Stimulated activated naive CD8-positive, alpha-beta T cell treated with anti-CD3 and anti-CD28 coated beads, Interleukin-15, Interleukin-2, amounts not matched to agents 100 U/mL and 50 U/mL, for 24 hours (primary cell): ENCODE measurements at regions not wholly inside any gene's neighbourhood (a gene's known extent, or its start where the extent isn't known, plus 50 kb on each side); places are given as distances from the start of the nearest gene placed in this dataset.

ENCODE experiments used
- ATAC-seq: fragments of 150-1000 bp; cut with Tn5 transposase; one replicate; pipeline ENCODE4 v1.10.0; 2021
- DNase-seq: peaks from one replicate; pipeline ENCODE4 v3.0.0; 2021

DNA sequence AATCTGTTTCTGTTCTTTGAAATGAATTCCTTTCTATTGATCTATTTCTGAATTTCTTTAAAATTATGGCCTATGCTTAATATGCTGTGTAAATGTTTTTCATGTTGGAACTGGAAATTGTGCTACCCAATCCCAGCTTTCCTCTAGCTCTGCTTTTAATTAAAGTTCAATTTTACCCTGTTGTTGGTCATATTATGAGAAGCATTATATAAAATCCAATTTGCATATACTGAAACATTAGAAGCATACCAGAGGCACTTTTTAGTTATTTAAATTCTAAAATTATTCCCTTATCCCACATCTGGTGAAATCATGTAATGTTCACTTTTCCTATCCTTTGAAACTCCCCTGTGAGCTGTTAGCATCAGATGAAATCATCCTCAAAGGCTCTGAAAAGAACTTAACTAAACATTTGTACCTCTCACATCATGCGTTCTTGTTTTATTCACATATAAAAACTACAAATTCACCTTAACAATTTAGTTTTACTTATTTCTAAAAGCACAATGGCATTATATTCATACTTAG lies 160.6 kb upstream of the COL21A1 start:
- no peak for DNase-seq
- ATAC-seq, result no peak

DNA sequence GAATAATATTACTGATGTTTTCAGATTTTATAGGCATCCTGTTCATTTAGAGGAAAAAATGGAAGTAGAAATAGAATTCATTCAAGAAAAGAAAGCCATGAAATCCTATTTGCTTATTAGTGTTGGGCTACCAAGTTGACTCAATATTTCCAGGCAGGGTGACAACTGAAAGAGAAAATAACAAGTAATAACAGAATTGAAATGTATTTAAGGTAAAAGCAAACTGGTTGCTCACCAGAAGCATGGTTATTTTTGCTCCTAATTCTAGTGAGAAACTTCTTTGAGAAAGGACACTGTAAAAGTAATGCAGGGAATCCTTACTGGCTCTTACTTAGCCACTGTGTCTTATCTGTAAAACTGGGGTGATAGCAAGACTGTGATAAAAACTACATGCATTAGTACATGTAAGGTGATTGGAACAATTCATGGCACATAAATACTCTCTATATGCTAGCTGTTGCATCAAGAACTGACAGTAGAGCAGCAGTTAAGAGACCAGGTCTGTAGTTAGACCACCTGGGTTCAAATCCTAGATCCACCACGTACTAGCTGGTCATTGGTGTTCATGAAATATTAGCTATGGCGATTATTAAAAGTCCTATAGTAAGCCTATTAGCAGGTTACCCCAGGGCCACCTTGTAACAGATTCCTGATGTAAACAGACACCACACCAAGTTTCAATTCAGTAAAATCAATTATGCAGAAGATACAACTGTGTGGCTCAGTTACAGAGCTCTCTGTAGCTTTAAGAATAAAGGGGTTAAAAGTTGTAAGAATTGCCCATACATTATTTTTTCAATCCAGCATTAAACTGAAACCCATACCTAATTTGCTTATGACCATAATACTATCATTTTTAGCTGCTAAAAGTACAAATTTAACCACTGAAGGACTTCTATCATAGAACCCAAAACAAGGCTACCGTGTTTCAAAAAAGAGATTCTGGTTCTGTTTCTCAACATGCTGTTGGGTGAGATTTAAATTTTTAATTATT lies 159.2 kb upstream of the COL21A1 start:
- no peak for DNase-seq
- ATAC-seq, result no peak

DNA sequence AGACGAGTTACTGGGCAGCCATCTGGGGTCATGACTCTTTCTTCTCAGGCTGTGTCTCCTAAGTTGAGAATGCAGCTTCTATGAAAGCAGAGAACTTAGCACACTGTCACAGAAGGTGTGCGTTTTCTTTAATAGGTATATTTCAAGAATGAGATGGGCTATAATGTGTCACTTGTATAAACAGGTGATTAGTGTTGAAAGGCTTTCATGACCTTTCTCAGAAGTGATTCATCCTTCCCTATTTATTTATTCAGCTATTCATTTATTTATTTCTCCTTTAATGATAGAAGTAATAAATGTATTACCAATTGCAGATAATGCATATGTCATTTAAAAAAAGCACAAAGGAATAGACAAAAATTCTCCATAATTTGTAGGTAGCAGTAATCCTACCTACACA lies 157.2 kb upstream of the COL21A1 start:
- no peak for ATAC-seq
- DNase-seq, result no peak

DNA sequence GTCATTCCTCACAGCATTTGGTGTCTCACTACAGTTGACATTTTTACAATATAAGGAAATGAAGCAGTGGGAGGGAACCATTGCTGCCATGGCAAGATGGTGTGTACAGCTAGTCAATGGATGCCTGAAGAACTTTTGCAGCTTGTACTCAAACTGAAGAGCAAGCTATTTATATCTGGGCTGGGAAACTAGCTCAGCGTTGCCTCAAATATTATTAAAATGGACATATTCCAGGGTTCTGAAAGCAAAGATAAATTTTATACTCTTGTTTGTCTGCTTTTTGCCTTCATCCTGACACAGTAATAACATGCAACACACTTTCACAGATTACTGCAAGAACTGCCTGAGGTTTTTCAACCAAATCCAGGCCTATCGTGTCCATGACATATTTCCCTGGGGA lies 156.4 kb upstream of the COL21A1 start:
- no peak for DNase-seq

DNA sequence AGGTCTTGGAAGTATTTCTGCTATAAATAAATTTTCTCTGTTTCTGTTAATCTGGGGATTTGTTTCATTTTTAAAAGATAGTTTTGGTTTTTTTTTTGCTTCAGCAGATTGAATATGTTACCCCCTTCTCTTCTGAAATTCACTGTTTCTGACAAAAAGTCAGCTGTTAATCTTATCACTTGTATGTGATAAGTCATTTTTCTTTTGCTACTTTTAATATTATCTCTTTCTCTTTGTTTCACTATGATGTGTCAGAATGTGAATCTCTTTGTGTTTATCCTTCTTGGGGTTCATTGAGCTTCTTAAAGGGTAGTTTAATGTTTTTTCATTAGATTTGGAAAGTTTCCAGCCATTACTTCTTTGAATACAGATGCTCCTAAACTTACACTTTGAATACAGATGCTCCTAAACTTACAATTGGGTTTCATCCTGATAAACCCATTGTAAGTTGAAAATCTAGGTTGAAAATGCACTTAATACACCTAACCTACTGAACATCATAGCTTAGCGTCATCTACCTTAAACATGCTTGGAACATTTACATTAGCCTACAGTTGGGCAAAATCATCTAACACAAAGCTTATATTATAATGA lies 154.2 kb upstream of the COL21A1 start:
- ATAC-seq, result no peak

More for the DNA sequence above, 156.4 kb upstream of the COL21A1 start:
- no peak for ATAC-seq

DNA sequence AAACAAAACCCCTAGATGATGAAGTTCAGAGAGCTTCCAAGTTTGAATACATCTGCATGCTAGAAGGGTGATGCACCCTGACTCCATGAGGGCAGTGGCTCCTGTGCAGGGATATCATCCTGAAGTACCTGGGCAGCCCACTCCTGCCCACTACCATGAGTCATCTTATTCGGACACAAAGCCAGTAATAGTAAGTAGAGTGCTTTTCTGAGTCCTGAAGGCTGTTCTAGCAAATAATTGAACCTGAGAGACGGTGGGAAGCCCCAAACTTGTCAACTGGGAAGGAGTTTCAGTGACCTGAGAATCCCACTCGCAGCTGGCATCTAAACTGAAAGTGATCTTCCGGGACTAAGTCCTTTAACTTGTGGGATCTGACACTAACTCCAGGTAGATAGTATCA lies 152.9 kb upstream of the COL21A1 start:
- ATAC-seq (no peak), DNase-seq (no peak)

More for the DNA sequence above, 154.2 kb upstream of the COL21A1 start:
- no peak for DNase-seq

DNA sequence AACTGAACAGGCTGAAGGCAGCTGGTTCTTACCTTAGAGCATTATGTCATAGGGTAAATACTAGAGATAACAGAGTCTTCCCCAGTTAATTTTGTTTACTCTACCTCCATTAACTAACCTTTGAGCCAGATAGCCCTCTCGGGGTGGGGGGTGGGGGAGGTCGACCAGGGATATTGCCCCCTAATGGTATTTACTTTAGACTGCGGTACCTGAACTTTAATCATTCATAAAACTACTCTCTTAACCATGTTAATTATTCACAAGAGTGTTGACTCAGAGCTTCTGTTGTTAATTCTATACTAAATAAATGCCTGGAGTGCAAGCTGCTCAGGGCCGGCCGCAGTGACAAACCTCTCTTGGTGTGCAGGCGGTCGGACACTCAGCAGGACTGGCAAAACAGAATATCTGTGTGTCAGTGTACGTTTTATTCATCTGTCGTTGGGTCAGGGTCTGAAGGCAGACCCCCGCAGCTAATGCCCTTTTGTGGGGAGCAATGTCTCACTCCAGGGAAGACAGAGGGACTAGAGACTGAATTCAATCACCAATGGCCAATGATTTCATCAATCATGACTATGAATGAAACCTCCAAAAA lies 152.4 kb upstream of the COL21A1 start:
- ATAC-seq, result no peak
- no peak for DNase-seq

DNA sequence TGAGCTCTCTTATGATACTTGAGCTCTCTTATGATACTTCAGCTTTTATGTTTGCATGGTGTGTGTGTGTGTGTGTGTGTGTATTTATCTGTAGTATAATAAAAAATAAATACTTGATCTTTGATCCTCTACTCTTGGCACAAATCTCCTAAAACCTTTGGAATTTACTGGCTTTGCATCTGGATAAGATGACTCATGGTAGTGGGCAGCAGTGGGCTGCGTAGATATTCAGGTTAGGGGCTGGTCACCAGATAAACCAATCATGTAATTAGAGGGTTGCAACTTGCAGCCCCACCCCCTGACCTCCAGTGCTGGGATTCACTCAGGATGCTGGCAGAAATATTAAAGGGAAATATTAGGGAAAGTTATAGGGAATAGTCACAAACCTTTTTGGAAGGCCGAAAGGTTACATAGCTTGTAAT lies 151.9 kb upstream of the COL21A1 start:
- DNase-seq, result no peak
- ATAC-seq, result no peak

DNA sequence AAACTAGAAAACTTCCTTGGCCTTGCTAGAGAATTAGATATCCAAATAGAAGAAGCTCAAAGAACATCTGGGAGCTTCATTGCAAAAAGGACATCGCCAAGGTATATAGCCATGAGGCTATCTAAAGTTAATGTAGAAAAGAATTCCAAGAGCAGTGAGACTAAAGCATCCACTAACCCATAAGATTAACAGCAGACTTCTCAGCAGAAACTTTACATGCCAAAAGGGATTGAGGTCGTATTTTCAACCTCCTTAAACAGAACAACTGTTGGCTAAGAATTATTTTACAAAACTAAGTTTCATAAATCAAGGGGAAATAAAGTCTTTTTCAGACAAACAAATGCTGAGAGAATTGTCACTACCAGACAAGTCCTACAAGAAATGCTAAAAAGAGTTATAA lies 149.1 kb upstream of the COL21A1 start:
- DNase-seq (no peak), ATAC-seq (no peak)

DNA sequence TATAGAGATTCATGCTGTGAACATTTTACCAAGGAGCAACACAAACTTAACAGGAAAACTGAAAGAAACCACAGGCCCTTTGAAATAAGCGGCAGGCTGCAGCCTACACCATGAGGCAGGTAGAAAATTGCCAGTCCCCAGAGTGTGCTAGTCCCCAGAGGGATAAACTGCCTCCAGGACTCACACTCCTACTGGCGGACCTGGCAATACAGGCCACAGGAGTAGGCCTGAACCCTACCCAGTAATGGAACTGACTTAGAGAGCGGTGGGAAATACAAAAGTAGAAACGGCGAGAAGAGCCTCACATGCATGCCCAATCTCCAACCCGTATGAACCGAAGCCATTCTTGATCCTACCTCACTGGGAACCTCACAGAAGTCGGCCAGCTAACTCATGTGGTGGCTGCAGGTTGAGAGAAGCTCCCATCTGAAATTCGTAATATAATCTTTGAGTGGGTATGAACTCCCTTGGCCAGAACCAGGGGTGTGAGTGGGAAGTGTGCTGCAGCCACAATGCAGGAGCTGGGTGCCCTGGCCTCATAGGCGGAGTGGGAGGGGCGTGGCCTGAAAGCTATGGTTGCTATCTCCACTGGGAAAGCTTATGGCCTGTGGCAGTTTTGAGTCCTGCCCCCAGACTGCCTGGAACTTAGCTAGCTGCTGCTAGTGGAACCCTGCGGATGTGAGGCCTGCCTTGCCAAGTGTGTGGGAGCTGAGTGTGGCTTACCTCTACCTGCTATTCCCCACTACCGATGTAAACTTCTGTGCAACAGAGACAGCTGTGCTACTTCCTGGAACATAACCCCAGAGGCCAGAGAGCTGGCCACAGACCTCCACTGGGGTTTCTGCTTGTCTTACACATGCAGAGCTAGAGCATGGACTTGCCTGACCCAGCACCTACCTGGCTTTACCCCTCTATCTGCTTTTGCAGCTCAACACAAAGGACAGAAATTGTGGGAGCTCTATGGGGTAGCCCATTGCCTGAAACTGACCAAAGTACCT lies 146.5 kb upstream of the COL21A1 start:
- ATAC-seq, result no peak
- no peak for DNase-seq

DNA sequence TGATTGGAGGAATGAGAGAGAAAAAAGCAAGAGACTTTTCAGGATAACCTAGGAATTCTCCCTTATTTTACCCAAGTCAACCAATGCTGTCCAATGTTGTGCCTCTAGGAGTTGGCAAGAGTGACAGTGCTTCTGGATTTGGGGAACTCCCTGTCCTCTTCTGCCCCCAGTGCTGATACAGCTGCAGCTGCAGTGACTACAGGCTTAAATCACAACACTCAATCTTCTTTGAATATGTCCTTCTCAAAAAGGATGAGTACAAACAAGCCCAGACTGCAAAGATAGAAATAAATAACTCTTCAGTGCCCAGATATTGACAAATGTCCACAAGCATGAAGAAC lies 141.0 kb upstream of the COL21A1 start:
- no peak for DNase-seq
- no peak for ATAC-seq

DNA sequence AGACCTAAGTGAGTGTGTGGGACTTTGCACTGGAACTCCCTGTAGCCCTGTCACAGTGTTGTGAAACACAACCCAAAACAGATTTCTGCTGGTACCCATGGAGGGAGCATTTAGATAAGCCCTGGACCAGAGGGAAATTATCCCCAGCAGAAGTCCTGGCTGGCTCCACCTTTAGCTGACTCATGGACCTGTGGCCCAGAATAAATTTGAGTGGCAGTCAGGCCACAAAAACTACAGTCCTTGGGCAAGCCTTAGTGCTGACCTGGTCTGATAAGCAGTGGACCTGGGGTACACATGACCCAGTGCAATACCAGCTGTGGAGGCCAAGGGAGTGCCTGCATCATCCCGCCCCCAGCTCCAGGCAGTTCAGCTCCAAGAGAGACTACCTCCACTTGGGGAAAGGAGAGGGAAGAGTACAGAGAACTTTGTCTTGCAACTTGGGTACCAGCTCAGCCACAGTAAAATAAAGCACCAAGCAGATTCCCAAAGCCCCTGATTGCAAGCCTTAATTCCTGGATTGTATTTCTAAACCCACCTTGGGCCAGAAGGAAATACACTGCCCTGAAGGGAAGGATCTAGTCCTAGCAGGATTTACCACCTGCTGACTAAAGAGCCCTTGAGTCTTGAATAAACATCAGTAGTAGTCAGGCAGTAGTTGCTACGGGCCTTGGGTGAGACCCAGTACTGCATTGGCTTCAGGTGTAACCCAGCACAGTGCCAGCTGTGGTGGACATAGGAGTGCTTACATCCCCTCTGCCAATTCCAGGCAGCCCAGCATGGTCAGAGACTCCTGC lies 140.4 kb upstream of the COL21A1 start:
- DNase-seq (no peak), ATAC-seq (no peak)

DNA sequence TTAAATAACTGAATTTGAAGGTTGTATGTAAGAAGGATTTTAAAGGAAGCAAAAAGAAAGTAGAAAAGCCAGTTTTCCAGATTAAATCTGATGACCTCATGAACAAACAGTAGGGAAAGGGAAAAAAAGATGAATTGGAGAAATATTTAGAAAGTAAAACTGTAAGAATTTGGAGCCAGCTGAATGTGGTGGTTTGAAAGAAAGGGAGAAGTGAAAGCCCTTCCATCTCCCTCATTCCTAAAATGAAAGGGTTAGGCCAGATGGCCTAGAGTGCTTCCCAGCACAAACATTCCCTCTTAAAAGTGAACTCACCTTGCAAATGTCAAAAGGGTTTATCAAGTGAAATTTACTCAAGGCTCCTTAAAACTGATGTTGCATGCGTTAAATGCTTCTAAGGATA lies 139.3 kb upstream of the COL21A1 start:
- DNase-seq (no peak), ATAC-seq (no peak)

DNA sequence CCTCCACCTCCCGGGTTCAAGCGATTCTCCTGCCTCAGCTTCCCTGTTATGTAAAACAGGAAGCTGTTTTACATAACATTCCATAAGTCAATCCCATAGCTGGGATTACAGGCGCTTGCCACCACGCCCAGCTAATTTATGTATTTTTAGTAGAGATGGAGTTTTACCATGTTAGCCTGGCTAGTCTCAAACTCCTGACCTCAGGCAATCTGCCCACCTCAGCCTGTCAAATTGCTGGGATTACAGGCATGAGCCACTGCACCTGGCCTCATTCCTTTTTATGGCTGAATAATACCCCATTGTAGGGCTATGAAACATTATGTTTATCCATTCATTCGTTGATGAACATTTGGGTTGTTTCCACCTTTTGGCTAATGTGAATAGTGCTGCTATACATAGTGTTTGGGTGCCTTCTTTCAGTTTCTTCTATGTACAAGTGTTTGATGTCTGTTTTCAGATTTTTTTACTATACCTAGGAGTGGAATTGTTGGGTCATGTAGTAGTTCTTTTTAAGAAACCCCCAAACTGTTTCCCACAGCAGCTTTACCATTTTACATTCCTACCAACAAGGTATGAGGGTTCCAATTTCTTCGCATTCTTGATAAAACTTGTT lies 138.7 kb upstream of the COL21A1 start:
- ATAC-seq, result no peak
- DNase-seq, result no peak

DNA sequence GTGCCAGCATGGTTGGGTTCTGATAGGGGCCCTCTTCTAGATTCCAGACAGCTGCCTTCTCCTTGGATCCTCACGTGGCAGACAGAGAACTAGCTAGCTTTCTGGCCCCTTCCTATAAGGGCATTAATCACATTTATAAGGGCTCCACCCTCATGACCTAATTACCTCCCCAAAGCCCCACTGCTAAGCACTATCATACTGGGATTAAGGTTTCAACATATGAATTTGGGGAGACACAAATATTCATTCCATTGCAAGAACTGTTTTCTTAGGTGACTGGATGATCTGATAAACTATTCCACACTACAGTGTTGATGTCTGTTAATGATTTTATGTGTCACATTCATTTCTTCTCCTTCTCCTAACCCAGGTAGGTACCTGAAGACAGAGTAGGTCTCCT lies 135.8 kb upstream of the COL21A1 start:
- no peak for ATAC-seq
- no peak for DNase-seq

DNA sequence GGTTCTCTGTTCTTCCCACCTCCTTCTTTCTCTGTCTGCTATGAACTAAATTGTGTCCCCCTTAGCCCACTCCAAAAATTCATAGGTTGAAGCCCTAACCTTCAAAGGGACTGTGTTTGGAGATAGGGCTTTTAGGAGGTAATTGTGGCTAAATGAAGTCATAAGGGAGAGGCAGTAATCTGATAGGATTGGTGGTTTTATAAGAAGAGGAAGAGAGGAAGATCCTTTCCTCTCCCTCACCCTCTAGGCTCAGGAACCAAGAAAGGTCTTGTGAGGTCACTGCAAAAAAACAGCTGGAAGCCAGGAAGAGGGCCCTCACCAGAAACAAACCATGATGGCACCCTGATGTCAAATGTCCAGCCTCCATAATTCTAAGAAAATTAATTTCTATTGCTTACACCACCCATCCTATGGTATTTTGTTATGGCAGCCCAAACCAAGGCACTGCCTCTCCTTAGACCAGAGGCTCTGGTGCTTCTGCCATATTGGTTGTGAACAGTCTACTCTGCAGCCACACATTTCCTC lies 135.1 kb upstream of the COL21A1 start:
- DNase-seq, result no peak
- no peak for ATAC-seq

DNA sequence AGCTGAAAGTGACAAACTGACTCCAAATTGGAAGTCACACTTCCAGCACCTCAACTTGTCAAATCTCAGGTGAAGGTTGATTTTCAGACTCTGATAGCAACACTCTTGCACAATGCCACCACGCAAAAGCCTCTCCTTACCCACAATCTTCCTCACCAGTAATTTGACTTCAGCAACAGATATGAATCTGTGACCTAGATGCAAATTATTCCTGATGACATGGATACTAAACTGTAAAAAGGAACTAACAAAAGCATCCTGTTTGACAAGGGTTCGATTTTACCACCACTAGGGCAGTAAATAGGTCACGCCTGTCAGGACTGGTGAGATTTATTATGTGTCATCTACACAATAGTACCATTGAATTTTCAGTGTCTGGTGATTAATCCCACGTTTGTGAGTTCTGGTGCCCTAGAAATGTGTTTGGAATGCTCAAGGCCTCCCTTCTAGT lies 134.4 kb upstream of the COL21A1 start:
- DNase-seq, result no peak
- ATAC-seq, result no peak

DNA sequence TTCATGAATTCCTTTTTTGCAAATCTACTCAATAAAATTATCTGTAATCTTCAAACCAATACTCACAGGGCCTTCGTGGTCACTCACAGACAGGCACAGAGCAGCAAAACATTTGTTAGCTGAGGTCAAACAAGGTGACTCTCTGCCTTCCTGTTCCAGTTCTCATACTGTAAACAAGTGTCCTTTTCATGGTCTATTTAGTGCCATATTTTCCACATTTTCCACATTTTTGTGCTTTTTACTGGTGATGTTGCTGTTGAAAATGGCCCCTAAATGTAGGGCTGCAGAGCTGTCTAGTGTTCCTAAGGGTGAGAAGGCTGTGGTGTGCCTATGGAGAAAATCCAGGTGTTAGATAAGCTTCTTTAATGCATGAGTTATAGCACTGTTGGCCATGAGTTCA lies 133.1 kb upstream of the COL21A1 start:
- no peak for ATAC-seq
- DNase-seq, result no peak

DNA sequence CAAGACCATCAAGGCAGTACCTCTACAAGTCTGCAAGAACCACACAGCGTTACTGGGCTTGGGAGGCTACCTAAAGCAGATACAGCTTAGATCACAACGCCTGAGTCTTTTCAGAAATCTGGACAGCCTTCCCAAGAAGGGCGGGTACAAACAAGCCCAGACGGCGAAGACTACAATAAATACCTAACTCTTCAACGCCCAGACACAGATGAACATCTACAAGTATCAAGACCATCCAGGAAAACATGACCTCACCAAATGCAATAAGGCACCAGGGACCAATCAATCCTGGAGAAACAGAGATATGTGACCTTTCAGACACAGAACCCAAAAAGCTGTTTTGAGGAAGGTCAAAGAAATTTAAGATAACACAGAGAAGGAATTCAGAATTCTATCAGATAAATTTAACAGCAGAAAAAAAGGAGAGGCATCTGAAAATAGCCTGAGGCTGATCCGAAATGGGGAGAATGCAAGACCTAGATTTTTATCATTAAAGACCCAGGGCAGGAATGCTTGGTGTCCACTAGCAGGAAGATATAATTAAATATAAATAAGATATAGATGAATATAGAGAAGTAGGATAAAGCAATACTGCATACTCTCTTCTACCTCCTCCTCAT lies 131.7 kb upstream of the COL21A1 start:
- DNase-seq (no peak), ATAC-seq (no peak)

DNA sequence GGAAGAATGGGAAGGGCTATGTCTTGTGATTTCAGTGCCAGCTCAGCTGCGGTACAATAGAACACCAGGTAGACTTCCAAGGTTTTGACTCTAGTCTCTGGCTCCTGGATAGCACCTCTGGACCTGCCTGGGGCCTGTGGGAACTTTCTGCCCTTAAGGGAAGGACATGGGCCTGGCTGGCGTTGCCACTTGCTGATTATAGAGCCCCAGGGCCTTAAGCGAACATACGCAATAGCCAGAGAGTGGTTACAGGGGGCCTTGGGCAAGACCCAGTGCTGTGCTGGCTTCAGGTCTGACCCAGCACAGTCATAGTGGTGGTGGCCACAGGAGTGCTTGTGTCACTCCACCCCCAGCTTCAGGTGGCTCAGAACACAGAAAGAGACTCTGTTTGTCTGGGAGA lies 131.1 kb upstream of the COL21A1 start:
- no peak for DNase-seq
- ATAC-seq, result no peak
